ENCODE measurements at regions not wholly inside any gene's neighbourhood (a gene's known extent, or its start where the extent isn't known, plus 50 kb on each side); places are given as distances from the start of the nearest gene placed in this dataset.

DNA sequence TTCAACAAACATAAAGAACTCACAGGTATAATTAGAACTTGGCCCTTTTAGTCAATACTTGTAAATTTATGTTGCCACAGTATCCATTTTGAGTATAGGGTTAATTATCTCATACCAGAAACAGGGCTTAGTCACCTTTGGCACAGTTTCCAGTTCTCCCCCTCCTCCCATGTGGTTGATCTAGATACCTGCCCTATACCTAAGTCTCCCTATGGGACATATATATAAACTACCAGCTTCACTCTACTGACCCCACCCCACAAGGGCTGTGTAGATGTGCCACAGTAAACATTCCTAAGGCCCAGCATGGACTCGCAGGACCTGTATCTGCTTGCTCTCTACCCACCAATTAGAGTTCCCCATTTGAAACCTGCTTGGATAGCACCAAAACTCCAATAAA, 371.7 kb upstream of the RND3 start:
- TF ChIP-seq CTCF (IDR thresholded peaks at IDR 0.05) (no peak), POLR2A (IDR thresholded peaks at IDR 0.05) (no peak)
